ENCODE measurements at regions not wholly inside any gene's neighbourhood (a gene's known extent, or its start where the extent isn't known, plus 50 kb on each side); places are given as distances from the start of the nearest gene placed in this dataset.

- Histone ChIP-seq H2AFZ (ENCODE audit: low read length) (no peak overlapping the region), H3K36me3 (replicated peaks; ENCODE audit: insufficient read depth, low read length) (no peaks in the 10 kb centered on the region), H3F3A (ENCODE audit: insufficient read depth, low read length) (no peaks in the 10 kb centered on the region), H3K9ac (ENCODE audit: low read length) (no peak overlapping the region), H3K79me2 (ENCODE audit: low read length) (no peaks in the 10 kb centered on the region), H3K4me1 (ENCODE audit: low read length) (no peaks in the 10 kb centered on the region), H3K4me3 (ENCODE audit: low read length) (no peak overlapping the region), H3K9me2 (replicated peaks; ENCODE audit: insufficient read depth, low read length) (no peaks in the 10 kb centered on the region), H3K4me2 (ENCODE audit: low read depth, low read length) (no peak overlapping the region), H3K27me3 (replicated peaks; ENCODE audit: insufficient read depth, low read length) (no peaks in the 10 kb centered on the region), H3K9me3 (replicated peaks; ENCODE audit: insufficient read depth, low read length) (no peaks in the 10 kb centered on the region), H4K20me1 (ENCODE audit: insufficient read depth, low read length) (no peaks in the 10 kb centered on the region), H3K27ac (ENCODE audit: low read length) (0 out of 2 replicates have a peak overlapping the region, but pooled peaks have one; percentile 10)
- TF ChIP-seq EZH2 (optimal IDR thresholded peaks at IDR 0.05; ENCODE audit: low read depth, low read length) (no peak), EZH2phosphoT487 (IDR thresholded peaks at IDR 0.05; ENCODE audit: low read length) (no peak), CTCF (IDR thresholded peaks at IDR 0.05; ENCODE audit: low read length) (no peak)
- no peak for DNase-seq
Observed at GRCh38 chr16:63602206-63602927, 1519.5 kb downstream of the CDH11 start.

GRCh38 chr16:63596716-63597115, 1525.1 kb downstream of the CDH11 start:
- H3K9me3 ChIP-seq (replicated peaks; ENCODE audit: insufficient read depth, low read length): no peaks in the 10 kb centered on the region
- H3K4me2 ChIP-seq (ENCODE audit: low read depth, low read length): no peak overlapping the region
- no peak for TF ChIP-seq EZH2phosphoT487 (IDR thresholded peaks at IDR 0.05; ENCODE audit: low read length)
- no peak for TF ChIP-seq EZH2 (optimal IDR thresholded peaks at IDR 0.05; ENCODE audit: low read depth, low read length)
- TF ChIP-seq CTCF (IDR thresholded peaks at IDR 0.05; ENCODE audit: low read length): no peak
- no peaks in the 10 kb centered on the region for H3K36me3 ChIP-seq (replicated peaks; ENCODE audit: insufficient read depth, low read length)
- H3K9me2 ChIP-seq (replicated peaks; ENCODE audit: insufficient read depth, low read length): no peaks in the 10 kb centered on the region
- H3K79me2 ChIP-seq (ENCODE audit: low read length): no peaks in the 10 kb centered on the region
- H3K27me3 ChIP-seq (replicated peaks; ENCODE audit: insufficient read depth, low read length): no peaks in the 10 kb centered on the region
- H3K4me1 ChIP-seq (ENCODE audit: low read length): no peaks in the 10 kb centered on the region
- H3F3A ChIP-seq (ENCODE audit: insufficient read depth, low read length): no peaks in the 10 kb centered on the region
- no peak overlapping the region for H3K9ac ChIP-seq (ENCODE audit: low read length)
- no peaks in the 10 kb centered on the region for H4K20me1 ChIP-seq (ENCODE audit: insufficient read depth, low read length)
- H3K4me3 ChIP-seq (ENCODE audit: low read length): no peak overlapping the region
- no peak overlapping the region for H2AFZ ChIP-seq (ENCODE audit: low read length)
- H3K27ac ChIP-seq (ENCODE audit: low read length): no peak overlapping the region
- DNase-seq: no peak

- Histone ChIP-seq H3K4me2 (ENCODE audit: low read depth, low read length) (no peak overlapping the region), H2AFZ (ENCODE audit: low read length) (no peak overlapping the region), H3K9ac (ENCODE audit: low read length) (no peak overlapping the region), H3K9me3 (replicated peaks; ENCODE audit: insufficient read depth, low read length) (no peaks in the 10 kb centered on the region), H3K27ac (ENCODE audit: low read length) (no peak overlapping the region), H3F3A (ENCODE audit: insufficient read depth, low read length) (no peaks in the 10 kb centered on the region), H3K79me2 (ENCODE audit: low read length) (no peaks in the 10 kb centered on the region), H3K9me2 (replicated peaks; ENCODE audit: insufficient read depth, low read length) (no peaks in the 10 kb centered on the region), H3K27me3 (replicated peaks; ENCODE audit: insufficient read depth, low read length) (no peaks in the 10 kb centered on the region), H4K20me1 (ENCODE audit: insufficient read depth, low read length) (no peaks in the 10 kb centered on the region), H3K4me1 (ENCODE audit: low read length) (no peaks in the 10 kb centered on the region), H3K4me3 (ENCODE audit: low read length) (no peak overlapping the region), H3K36me3 (replicated peaks; ENCODE audit: insufficient read depth, low read length) (no peaks in the 10 kb centered on the region)
- TF ChIP-seq EZH2 (optimal IDR thresholded peaks at IDR 0.05; ENCODE audit: low read depth, low read length): no peak
- TF ChIP-seq CTCF (IDR thresholded peaks at IDR 0.05; ENCODE audit: low read length): no peak
- TF ChIP-seq EZH2phosphoT487 (IDR thresholded peaks at IDR 0.05; ENCODE audit: low read length): no peak
- DNase-seq: no peak
Observed at GRCh38 chr16:63592852-63593251, 1529.0 kb downstream of the CDH11 start.
